ENCODE measurements at regions not wholly inside any gene's neighbourhood (a gene's known extent, or its start where the extent isn't known, plus 50 kb on each side); places are given as distances from the start of the nearest gene placed in this dataset.
"Not testable (repeated sequence)": the region's sequence is repeated elsewhere in the genome, so short reads cannot be mapped to it uniquely, and the experiment has no call there.

GRCh38 chrX:131649741-131650140 is 105.9 kb downstream of the OR13H1 start:
- H2BK15ac ChIP-seq (ENCODE audit: low read length), result no peak overlapping the region
- H3K4me1 ChIP-seq (ENCODE audit: control insufficient read depth in 2 of 2, insufficient read depth in 1 of 2, low read depth in 1 of 2, low read length in 2 of 2), result peaks cover 0 to 6% of the 10 kb centered on the region in 2 donors
- no peak overlapping the region for H3K4me2 ChIP-seq (ENCODE audit: insufficient read depth, low read length, poor library complexity, severe bottlenecking)
- no peak overlapping the region for H3K27ac ChIP-seq (replicated peaks; ENCODE audit: low read length)
- H4K91ac ChIP-seq (ENCODE audit: low read depth, low read length, poor library complexity), result no peak overlapping the region
- no peak overlapping the region for H3K18ac ChIP-seq (ENCODE audit: low read length)
- H3K9me3 ChIP-seq (replicated peaks in 1 of 2; ENCODE audit: control insufficient read depth in 2 of 2, insufficient read depth in 1 of 2, low read depth in 1 of 2, low read length in 2 of 2), result peaks cover 0 to 4% of the 10 kb centered on the region in 2 donors
- H2AFZ ChIP-seq (ENCODE audit: low read length), result no peak overlapping the region
- H2AK5ac ChIP-seq (ENCODE audit: low read depth, low read length), result no peak overlapping the region
- H3K36me3 ChIP-seq (replicated peaks in 1 of 2; ENCODE audit: control insufficient read depth in 2 of 2, insufficient read depth in 2 of 2, low read length in 2 of 2), result no peaks in the 10 kb centered on the region
- no peak overlapping the region for H3K23ac ChIP-seq (ENCODE audit: low read depth, low read length, poor library complexity)
- H3K9ac ChIP-seq (ENCODE audit: low read depth, low read length, poor library complexity), result no peak overlapping the region
- H2BK120ac ChIP-seq (ENCODE audit: low read depth, low read length), result no peak overlapping the region
- H2BK12ac ChIP-seq (ENCODE audit: low read length), result no peak overlapping the region
- H4K8ac ChIP-seq (ENCODE audit: low read depth, low read length), result no peak overlapping the region
- DNase-seq (ENCODE audit: low spot score), result no peak
- no peak overlapping the region for H3K4me3 ChIP-seq (ENCODE audit: low read length in 2 of 2)
- WGBS, 2 donors (ENCODE audit: extremely low coverage in 2 of 2, insufficient read length in 2 of 2, insufficient replicate concordance in 1 of 2), result no CpG with 5 or more reads among the region's 5 CpGs
- no peak overlapping the region for H2BK5ac ChIP-seq (ENCODE audit: low read length)
- peaks cover 0 to 9% (median 0%) of the 10 kb centered on the region in 3 experiments for H3K27me3 ChIP-seq (ENCODE audit: control insufficient read depth in 3 of 3, insufficient read depth in 3 of 3, low read depth in 1 of 3, low read length in 3 of 3)
- H3K14ac ChIP-seq (ENCODE audit: low read length), result no peak overlapping the region
- no peak overlapping the region for H3K4ac ChIP-seq (ENCODE audit: low read length)
- H3K79me1 ChIP-seq (ENCODE audit: low read depth, low read length), result no peaks in the 10 kb centered on the region

DNA sequence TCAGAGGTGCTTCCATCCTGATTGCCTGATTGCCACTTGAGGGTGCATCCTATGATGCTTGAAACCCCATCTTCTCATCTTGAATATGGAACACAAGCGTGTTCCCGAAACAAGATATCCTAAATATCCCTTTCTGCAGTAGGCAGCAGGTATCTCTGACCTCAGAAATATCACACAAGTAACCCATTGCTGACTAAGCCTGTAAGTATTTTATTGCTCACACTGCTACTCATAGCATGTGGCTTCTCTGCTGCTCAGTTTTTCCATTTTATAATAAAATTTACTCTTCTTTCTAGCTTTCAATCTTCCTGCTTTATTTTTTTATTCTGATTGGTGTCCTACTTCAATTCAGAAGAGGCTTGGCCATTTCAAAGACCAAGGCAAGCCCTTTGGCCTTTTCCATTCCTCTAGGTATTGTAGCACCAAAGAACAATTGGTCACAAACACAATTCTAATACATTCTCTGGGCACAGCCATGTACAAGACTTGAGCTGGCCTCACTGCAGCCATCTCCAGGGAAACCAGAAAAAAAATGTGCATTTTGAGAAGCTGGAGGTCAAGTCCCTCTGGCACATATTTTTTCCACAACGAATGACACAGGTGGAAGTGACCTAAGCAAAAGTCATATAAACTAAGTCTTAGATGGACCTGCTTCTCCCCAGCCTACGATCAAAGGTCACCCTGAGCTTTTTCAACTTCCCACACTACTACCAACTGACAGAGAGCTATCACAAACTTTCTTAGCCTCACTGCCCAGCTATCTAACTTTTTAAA is 107.0 kb downstream of the OR13H1 start:
- no peaks in the 10 kb centered on the region for H3K79me1 ChIP-seq (ENCODE audit: low read depth, low read length)
- peaks cover 0 to 6% of the 10 kb centered on the region in 2 donors for H3K4me1 ChIP-seq (ENCODE audit: control insufficient read depth in 2 of 2, insufficient read depth in 1 of 2, low read depth in 1 of 2, low read length in 2 of 2)
- H3K9ac ChIP-seq (ENCODE audit: low read depth, low read length, poor library complexity), result no peak overlapping the region
- H3K23ac ChIP-seq (ENCODE audit: low read depth, low read length, poor library complexity), result no peak overlapping the region
- H2BK5ac ChIP-seq (ENCODE audit: low read length), result no peak overlapping the region
- H2AK5ac ChIP-seq (ENCODE audit: low read depth, low read length), result no peak overlapping the region
- DNase-seq (ENCODE audit: low spot score), result no peak
- WGBS, 2 donors (ENCODE audit: extremely low coverage in 2 of 2, insufficient read length in 2 of 2, insufficient replicate concordance in 1 of 2), result no CpG with 5 or more reads among the region's 4 CpGs
- H3K27ac ChIP-seq (replicated peaks; ENCODE audit: low read length), result no peak overlapping the region
- H3K9me3 ChIP-seq (replicated peaks in 1 of 2; ENCODE audit: control insufficient read depth in 2 of 2, insufficient read depth in 1 of 2, low read depth in 1 of 2, low read length in 2 of 2), result peaks cover 0 to 4% of the 10 kb centered on the region in 2 donors
- no peak overlapping the region for H2BK120ac ChIP-seq (ENCODE audit: low read depth, low read length)
- no peak overlapping the region for H2BK12ac ChIP-seq (ENCODE audit: low read length)
- no peak overlapping the region for H3K4ac ChIP-seq (ENCODE audit: low read length)
- H3K4me3 ChIP-seq (ENCODE audit: low read length in 2 of 2), result no peak overlapping the region
- H4K8ac ChIP-seq (ENCODE audit: low read depth, low read length), result no peak overlapping the region
- H2AFZ ChIP-seq (ENCODE audit: low read length), result no peak overlapping the region
- H3K4me2 ChIP-seq (ENCODE audit: insufficient read depth, low read length, poor library complexity, severe bottlenecking), result no peak overlapping the region
- H2BK15ac ChIP-seq (ENCODE audit: low read length), result no peak overlapping the region
- peaks cover 0 to 2% (median 0%) of the 10 kb centered on the region in 3 experiments for H3K27me3 ChIP-seq (ENCODE audit: control insufficient read depth in 3 of 3, insufficient read depth in 3 of 3, low read depth in 1 of 3, low read length in 3 of 3)
- H3K14ac ChIP-seq (ENCODE audit: low read length), result no peak overlapping the region
- H4K91ac ChIP-seq (ENCODE audit: low read depth, low read length, poor library complexity), result no peak overlapping the region
- H3K36me3 ChIP-seq (replicated peaks in 1 of 2; ENCODE audit: control insufficient read depth in 2 of 2, insufficient read depth in 2 of 2, low read length in 2 of 2), result no peaks in the 10 kb centered on the region
- H3K18ac ChIP-seq (ENCODE audit: low read length), result no peak overlapping the region

- H3K9me3 ChIP-seq (replicated peaks in 1 of 2; ENCODE audit: control insufficient read depth in 2 of 2, insufficient read depth in 1 of 2, low read depth in 1 of 2, low read length in 2 of 2); H3K23ac ChIP-seq (ENCODE audit: low read depth, low read length, poor library complexity); H3K36me3 ChIP-seq (replicated peaks in 1 of 2; ENCODE audit: control insufficient read depth in 2 of 2, insufficient read depth in 2 of 2, low read length in 2 of 2); H3K14ac ChIP-seq (ENCODE audit: low read length); H4K8ac ChIP-seq (ENCODE audit: low read depth, low read length); H2BK15ac ChIP-seq (ENCODE audit: low read length); H2BK5ac ChIP-seq (ENCODE audit: low read length); H3K4me2 ChIP-seq (ENCODE audit: insufficient read depth, low read length, poor library complexity, severe bottlenecking); H2BK120ac ChIP-seq (ENCODE audit: low read depth, low read length); H3K18ac ChIP-seq (ENCODE audit: low read length); H3K4ac ChIP-seq (ENCODE audit: low read length); DNase-seq (ENCODE audit: low spot score); H3K79me1 ChIP-seq (ENCODE audit: low read depth, low read length); H3K4me1 ChIP-seq (ENCODE audit: control insufficient read depth in 2 of 2, insufficient read depth in 1 of 2, low read depth in 1 of 2, low read length in 2 of 2); H3K4me3 ChIP-seq (ENCODE audit: low read length in 2 of 2); H3K27ac ChIP-seq (replicated peaks; ENCODE audit: low read length); H2BK12ac ChIP-seq (ENCODE audit: low read length); H4K91ac ChIP-seq (ENCODE audit: low read depth, low read length, poor library complexity); H3K9ac ChIP-seq (ENCODE audit: low read depth, low read length, poor library complexity); H2AFZ ChIP-seq (ENCODE audit: low read length); H2AK5ac ChIP-seq (ENCODE audit: low read depth, low read length): not testable (repeated sequence)
- H3K27me3 ChIP-seq (ENCODE audit: control insufficient read depth in 3 of 3, insufficient read depth in 3 of 3, low read depth in 1 of 3, low read length in 3 of 3), result peaks cover 0 to 15% (median 0%) of the 10 kb centered on the region in 3 experiments
- no CpG with 5 or more reads among the region's 9 CpGs for WGBS, 2 donors (ENCODE audit: extremely low coverage in 2 of 2, insufficient read length in 2 of 2, insufficient replicate concordance in 1 of 2)
Observed at GRCh38 chrX:131663726-131664125, 119.9 kb downstream of the OR13H1 start.

- Histone ChIP-seq H3K4me1 (ENCODE audit: control insufficient read depth in 2 of 2, insufficient read depth in 1 of 2, low read depth in 1 of 2, low read length in 2 of 2) (no peaks in the 10 kb centered on the region), H3K14ac (ENCODE audit: low read length) (no peak overlapping the region), H3K79me1 (ENCODE audit: low read depth, low read length) (no peaks in the 10 kb centered on the region), H3K9ac (ENCODE audit: low read depth, low read length, poor library complexity) (no peak overlapping the region), H3K4me3 (ENCODE audit: low read length in 2 of 2) (no peak overlapping the region), H2BK120ac (ENCODE audit: low read depth, low read length) (no peak overlapping the region), H3K4me2 (ENCODE audit: insufficient read depth, low read length, poor library complexity, severe bottlenecking) (no peak overlapping the region), H3K23ac (ENCODE audit: low read depth, low read length, poor library complexity) (no peak overlapping the region), H3K9me3 (replicated peaks in 1 of 2; ENCODE audit: control insufficient read depth in 2 of 2, insufficient read depth in 1 of 2, low read depth in 1 of 2, low read length in 2 of 2) (no peaks in the 10 kb centered on the region), H4K8ac (ENCODE audit: low read depth, low read length) (no peak overlapping the region), H2AFZ (ENCODE audit: low read length) (no peak overlapping the region), H2BK15ac (ENCODE audit: low read length) (no peak overlapping the region), H4K91ac (ENCODE audit: low read depth, low read length, poor library complexity) (no peak overlapping the region), H2BK12ac (ENCODE audit: low read length) (no peak overlapping the region), H3K18ac (ENCODE audit: low read length) (no peak overlapping the region), H2AK5ac (ENCODE audit: low read depth, low read length) (no peak overlapping the region), H2BK5ac (ENCODE audit: low read length) (no peak overlapping the region), H3K27me3 (ENCODE audit: control insufficient read depth in 3 of 3, insufficient read depth in 3 of 3, low read depth in 1 of 3, low read length in 3 of 3) (peaks cover 0 to 9% (median 0%) of the 10 kb centered on the region in 3 experiments), H3K36me3 (replicated peaks in 1 of 2; ENCODE audit: control insufficient read depth in 2 of 2, insufficient read depth in 2 of 2, low read length in 2 of 2) (no peaks in the 10 kb centered on the region), H3K4ac (ENCODE audit: low read length) (no peak overlapping the region), H3K27ac (replicated peaks; ENCODE audit: low read length) (no peak overlapping the region)
- no CpG with 5 or more reads among the region's 2 CpGs for WGBS, 2 donors (ENCODE audit: extremely low coverage in 2 of 2, insufficient read length in 2 of 2, insufficient replicate concordance in 1 of 2)
- no peak for DNase-seq (ENCODE audit: low spot score)
Observed at GRCh38 chrX:131671735-131672134, 127.9 kb downstream of the OR13H1 start.
